Trophoblast cell (in vitro differentiated cells and primary cell): ENCODE measurements at regions not wholly inside any gene's neighbourhood (a gene's known extent, or its start where the extent isn't known, plus 50 kb on each side); places are given as distances from the start of the nearest gene placed in this dataset.

Experiments used
- DNase-seq, 2 donors: peaks; one replicate each; pipeline ENCODE4 v3.0.0-alpha.2; 2016
- H2AFZ ChIP-seq: 2 replicates; pipeline ENCODE4 v1.6.1; 2013; ENCODE audit warnings: low read length, moderate library complexity, mild to moderate bottlenecking; ENCODE audit not compliant: insufficient read depth, poor library complexity
- H2AK5ac ChIP-seq: 2 replicates; pipeline ENCODE4 v1.6.1; 2013; ENCODE audit warnings: mild to moderate bottlenecking, low read length
- H2BK120ac ChIP-seq: 2 replicates; pipeline ENCODE4 v1.6.1; 2013; ENCODE audit warnings: low read length, mild to moderate bottlenecking, moderate library complexity; ENCODE audit not compliant: insufficient read depth, poor library complexity
- H2BK12ac ChIP-seq: 2 replicates; pipeline ENCODE4 v1.6.1; 2013; ENCODE audit warnings: mild to moderate bottlenecking, low read length, moderate library complexity
- H2BK5ac ChIP-seq: 2 replicates; pipeline ENCODE4 v1.6.1; 2013; ENCODE audit warnings: low read length, low read depth, moderate library complexity, mild to moderate bottlenecking; ENCODE audit not compliant: poor library complexity
- H3K14ac ChIP-seq: 2 replicates; pipeline ENCODE4 v1.6.1; 2013; ENCODE audit warnings: mild to moderate bottlenecking, low read length
- H3K18ac ChIP-seq: 2 replicates; pipeline ENCODE4 v1.6.1; 2013; ENCODE audit warnings: mild to moderate bottlenecking, low read length
- H3K23ac ChIP-seq: 2 replicates; pipeline ENCODE4 v1.6.1; 2013; ENCODE audit warnings: low read length
- H3K27ac ChIP-seq: 2 replicates; pipeline ENCODE4 v1.5.1; 2013; ENCODE audit warnings: low read depth, mild to moderate bottlenecking, inconsistent platforms, low read length, moderate library complexity
- H3K27me3 ChIP-seq: 2 replicates; pipeline ENCODE4 v1.6.1; 2013; ENCODE audit warnings: inconsistent platforms, mild to moderate bottlenecking, low read length, moderate library complexity; ENCODE audit not compliant: insufficient read depth
- H3K36me3 ChIP-seq, 2 experiments: 1 replicate in 1 of 2; 2 replicates in 1 of 2; pipeline ENCODE4 v1.6.1; 2013; ENCODE audit warnings: low read length in 2 of 2, mild to moderate bottlenecking in 2 of 2, moderate library complexity in 1 of 2; ENCODE audit not compliant: insufficient read depth in 2 of 2, control insufficient read depth in 1 of 2
- H3K4ac ChIP-seq: 2 replicates; pipeline ENCODE4 v1.6.1; 2013; ENCODE audit warnings: low read depth, mild to moderate bottlenecking, low read length, moderate library complexity
- H3K4me1 ChIP-seq, 2 experiments: 1 replicate in 1 of 2; 2 replicates in 1 of 2; pipeline ENCODE4 v1.6.1; 2013; ENCODE audit warnings: low read length in 2 of 2, mild to moderate bottlenecking in 2 of 2, moderate library complexity in 1 of 2; ENCODE audit not compliant: insufficient read depth in 2 of 2, control insufficient read depth in 1 of 2
- H3K4me2 ChIP-seq: 2 replicates; pipeline ENCODE4 v1.6.1; 2013; ENCODE audit warnings: inconsistent platforms, mild to moderate bottlenecking, low read length, moderate library complexity
- H3K4me3 ChIP-seq: 2 replicates; pipeline ENCODE4 v1.5.1; 2013; ENCODE audit warnings: mild to moderate bottlenecking, low read depth, low read length, inconsistent platforms
- H3K79me1 ChIP-seq: one replicate; pipeline ENCODE4 v1.6.1; 2013; ENCODE audit warnings: low read length
- H3K79me2 ChIP-seq: 2 replicates; pipeline ENCODE4 v1.6.1; 2013; ENCODE audit warnings: low read length, mild to moderate bottlenecking; ENCODE audit not compliant: control insufficient read depth, insufficient read depth, poor library complexity
- H3K9ac ChIP-seq: 2 replicates; pipeline ENCODE4 v1.6.1; 2013; ENCODE audit warnings: mild to moderate bottlenecking, low read length
- H3K9me3 ChIP-seq: 2 replicates; pipeline ENCODE4 v1.6.1; 2013; ENCODE audit warnings: low read depth, mild to moderate bottlenecking, control low read depth, inconsistent platforms, low read length; ENCODE audit not compliant: insufficient read depth
- H4K12ac ChIP-seq: 2 replicates; pipeline ENCODE4 v1.6.1; 2013; ENCODE audit warnings: low read depth, mild to moderate bottlenecking, low read length, moderate library complexity
- H4K8ac ChIP-seq: 2 replicates; pipeline ENCODE4 v1.6.1; 2013; ENCODE audit warnings: low read depth, mild to moderate bottlenecking, low read length, moderate library complexity
- H4K91ac ChIP-seq: one replicate; pipeline ENCODE4 v1.6.1; 2013; ENCODE audit warnings: low read depth, mild to moderate bottlenecking, low read length, moderate library complexity
- WGBS: extraction: QIAGEN DNeasy Blood & Tissue Kit; methylation state at CpG from one replicate; pipeline ENCODE4 v1.1.7; 2013; ENCODE audit warnings: missing lambda C conversion rate; ENCODE audit not compliant: insufficient read length, insufficient coverage; ENCODE audit errors: extremely low coverage; 5-methylcytosine and 5-hydroxymethylcytosine counted together

GRCh38 chr16:62370445-62370844 lies 334.2 kb upstream of the CDH8 start:
- no peaks in the 10 kb centered on the region for H3K79me2 ChIP-seq
- H3K4ac ChIP-seq, result no peak overlapping the region
- H2BK12ac ChIP-seq, result no peak overlapping the region
- H3K9ac ChIP-seq, result no peak overlapping the region
- no peak overlapping the region for H4K91ac ChIP-seq
- H3K79me1 ChIP-seq, result no peaks in the 10 kb centered on the region
- H3K18ac ChIP-seq, result no peak overlapping the region
- no peak overlapping the region for H3K4me3 ChIP-seq
- H3K27ac ChIP-seq, result no peak overlapping the region
- H2BK120ac ChIP-seq, result no peak overlapping the region
- H4K8ac ChIP-seq, result no peak overlapping the region
- DNase-seq, result no peak
- H3K9me3 ChIP-seq, result no peaks in the 10 kb centered on the region
- no peak overlapping the region for H3K4me2 ChIP-seq
- no peaks in the 10 kb centered on the region for H3K27me3 ChIP-seq
- H3K36me3 ChIP-seq, result no peaks in the 10 kb centered on the region
- no peak overlapping the region for H2AK5ac ChIP-seq
- H4K12ac ChIP-seq, result no peak overlapping the region
- no peaks in the 10 kb centered on the region for H3K4me1 ChIP-seq
- H2BK5ac ChIP-seq, result no peak overlapping the region
- no peak overlapping the region for H2AFZ ChIP-seq
- WGBS, result no CpG with 5 or more reads among the region's 3 CpGs
- H3K23ac ChIP-seq, result no peak overlapping the region
- no peak overlapping the region for H3K14ac ChIP-seq

DNA sequence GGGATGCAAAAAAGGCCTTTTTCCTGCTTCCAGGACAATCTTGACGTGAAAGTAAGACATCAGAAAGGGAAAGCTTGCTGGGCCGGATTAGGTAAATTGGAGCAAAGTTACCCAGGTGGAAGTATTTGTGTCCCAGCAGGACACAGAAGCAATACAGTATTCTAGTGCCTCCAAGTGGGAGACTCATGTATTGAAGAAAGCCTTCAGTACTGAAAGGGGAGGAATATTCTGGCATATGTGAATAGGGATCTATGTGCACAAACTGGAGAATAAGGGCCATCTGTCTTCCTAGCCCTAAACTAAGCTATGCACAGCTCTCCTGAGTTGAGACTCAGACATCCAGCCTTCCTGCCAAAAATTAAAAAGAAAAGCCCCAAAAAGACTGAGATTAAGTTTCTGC lies 327.3 kb upstream of the CDH8 start:
- no peak overlapping the region for H3K27ac ChIP-seq
- H3K9me3 ChIP-seq, result no peaks in the 10 kb centered on the region
- no peak overlapping the region for H3K9ac ChIP-seq
- no peak overlapping the region for H3K4me2 ChIP-seq
- H2BK12ac ChIP-seq, result no peak overlapping the region
- no CpG with 5 or more reads among the region's 2 CpGs for WGBS
- no peaks in the 10 kb centered on the region for H3K79me2 ChIP-seq
- no peak overlapping the region for H3K4me3 ChIP-seq
- H2BK120ac ChIP-seq, result no peak overlapping the region
- H3K14ac ChIP-seq, result no peak overlapping the region
- no peak overlapping the region for H4K8ac ChIP-seq
- no peaks in the 10 kb centered on the region for H3K36me3 ChIP-seq
- no peak overlapping the region for H3K18ac ChIP-seq
- H4K91ac ChIP-seq, result no peak overlapping the region
- H4K12ac ChIP-seq, result no peak overlapping the region
- H3K4ac ChIP-seq, result no peak overlapping the region
- no peak overlapping the region for H3K23ac ChIP-seq
- H3K4me1 ChIP-seq, result no peaks in the 10 kb centered on the region
- H2AFZ ChIP-seq, result no peak overlapping the region
- no peak for DNase-seq
- no peak overlapping the region for H2AK5ac ChIP-seq
- no peaks in the 10 kb centered on the region for H3K79me1 ChIP-seq
- no peaks in the 10 kb centered on the region for H3K27me3 ChIP-seq
- no peak overlapping the region for H2BK5ac ChIP-seq

DNA sequence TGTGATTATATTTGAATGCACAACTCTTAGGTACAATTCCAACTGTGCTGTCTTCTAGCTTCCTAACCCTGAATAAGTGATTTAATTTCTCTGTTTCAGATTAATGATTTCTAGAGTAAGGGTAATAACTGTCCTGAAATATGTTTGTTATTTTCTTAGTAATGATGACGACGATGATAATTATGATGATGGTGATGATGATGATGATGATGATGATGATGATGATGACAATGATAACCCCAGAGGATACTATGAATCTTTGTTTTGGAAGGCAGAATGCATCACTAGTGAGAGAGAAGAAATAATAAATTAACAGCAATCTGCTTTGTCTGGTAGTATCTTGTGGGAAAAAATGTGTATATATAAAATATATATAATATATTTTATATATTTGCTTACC lies 317.1 kb upstream of the CDH8 start:
- Histone ChIP-seq H3K4me3 (no peak overlapping the region), H4K8ac (no peak overlapping the region)

GRCh38 chr16:62342216-62342615 lies 306.0 kb upstream of the CDH8 start:
- Histone ChIP-seq H2BK12ac (no peak overlapping the region), H2BK120ac (no peak overlapping the region), H3K23ac (no peak overlapping the region), H2AFZ (no peak overlapping the region), H3K79me2 (no peaks in the 10 kb centered on the region), H3K18ac (no peak overlapping the region), H3K4me3 (no peak overlapping the region), H4K91ac (no peak overlapping the region), H3K14ac (no peak overlapping the region), H3K27ac (no peak overlapping the region), H3K79me1 (no peaks in the 10 kb centered on the region), H3K9ac (no peak overlapping the region), H2AK5ac (no peak overlapping the region), H4K12ac (no peak overlapping the region), H3K4me2 (no peak overlapping the region), H2BK5ac (no peak overlapping the region), H3K27me3 (no peaks in the 10 kb centered on the region), H4K8ac (no peak overlapping the region), H3K36me3 (no peaks in the 10 kb centered on the region), H3K4me1 (no peaks in the 10 kb centered on the region), H3K4ac (no peak overlapping the region), H3K9me3 (no peaks in the 10 kb centered on the region)
- no CpG with 5 or more reads among the region's 2 CpGs for WGBS
- DNase-seq, result no peak

More for the DNA sequence above, 317.1 kb upstream of the CDH8 start:
- Histone ChIP-seq H4K91ac (no peak overlapping the region), H3K23ac (no peak overlapping the region), H3K36me3 (no peaks in the 10 kb centered on the region), H3K9ac (no peak overlapping the region), H3K27me3 (no peaks in the 10 kb centered on the region), H2AFZ (no peak overlapping the region), H3K79me2 (no peaks in the 10 kb centered on the region), H3K27ac (no peak overlapping the region), H3K14ac (no peak overlapping the region), H3K9me3 (no peaks in the 10 kb centered on the region), H2BK12ac (no peak overlapping the region), H3K79me1 (no peaks in the 10 kb centered on the region), H3K18ac (no peak overlapping the region), H2AK5ac (no peak overlapping the region), H4K12ac (no peak overlapping the region), H2BK120ac (no peak overlapping the region), H3K4me1 (no peaks in the 10 kb centered on the region), H3K4me2 (no peak overlapping the region), H3K4ac (no peak overlapping the region), H2BK5ac (no peak overlapping the region)
- 100% methylated on average over 2 of the region's 2 CpGs for WGBS
- no peak for DNase-seq
